Endodermal cell (in vitro differentiated cells): ENCODE measurements at regions not wholly inside any gene's neighbourhood (a gene's known extent, or its start where the extent isn't known, plus 50 kb on each side); places are given as distances from the start of the nearest gene placed in this dataset.

Experiments
- DNase-seq: peaks from one replicate; pipeline ENCODE4 v3.0.0-alpha.2; 2017
- H3K27ac ChIP-seq: 2 replicates; pipeline ENCODE4 v1.5.1; 2013; ENCODE audit warnings: mild to moderate bottlenecking, low read depth, low read length, moderate library complexity
- H3K27me3 ChIP-seq: 2 replicates; pipeline ENCODE4 v1.6.1; 2013; ENCODE audit warnings: mild to moderate bottlenecking, low read length, moderate library complexity; ENCODE audit not compliant: insufficient read depth, control insufficient read depth, poor library complexity, severe bottlenecking
- H3K36me3 ChIP-seq: 2 replicates; pipeline ENCODE4 v1.7.0; 2013; ENCODE audit warnings: mild to moderate bottlenecking, low read length, moderate library complexity; ENCODE audit not compliant: control insufficient read depth, insufficient read depth
- H3K4me1 ChIP-seq: one replicate; pipeline ENCODE4 v1.7.0; 2013; ENCODE audit warnings: low read length; ENCODE audit not compliant: control insufficient read depth, insufficient read depth
- H3K4me3 ChIP-seq: 2 replicates; pipeline ENCODE4 v1.5.1; 2013; ENCODE audit warnings: mild to moderate bottlenecking, low read length, moderate library complexity
- H3K9ac ChIP-seq: 2 replicates; pipeline ENCODE4 v1.6.1; 2013; ENCODE audit warnings: mild to moderate bottlenecking, low read length, moderate library complexity; ENCODE audit not compliant: poor library complexity, severe bottlenecking; ENCODE audit errors: extremely low read depth
- H3K9me3 ChIP-seq: 2 replicates; pipeline ENCODE4 v1.6.1; 2013; ENCODE audit warnings: mild to moderate bottlenecking, low read length, moderate library complexity; ENCODE audit not compliant: control insufficient read depth
- H3K27ac Mint-ChIP-seq: 2 replicates; pipeline ENCODE4 v1.8.0; 2020; ENCODE audit warnings: mixed read lengths
- H3K27me3 Mint-ChIP-seq: 2 replicates; pipeline ENCODE4 v1.8.0; 2021; ENCODE audit warnings: mild to moderate bottlenecking, mixed read lengths; ENCODE audit not compliant: insufficient read depth
- H3K36me3 Mint-ChIP-seq: 2 replicates; pipeline ENCODE4 v1.8.0; 2020; ENCODE audit warnings: low read depth, mixed read lengths
- H3K4me1 Mint-ChIP-seq: 2 replicates; pipeline ENCODE4 v1.8.0; 2020; ENCODE audit warnings: mixed read lengths
- H3K4me3 Mint-ChIP-seq: 2 replicates; pipeline ENCODE4 v1.8.0; 2020; ENCODE audit warnings: mild to moderate bottlenecking, moderate library complexity, mixed read lengths
- H3K9me3 Mint-ChIP-seq: 2 replicates; pipeline ENCODE4 v1.8.0; 2020; ENCODE audit warnings: mild to moderate bottlenecking, mixed read lengths
- WGBS, 2 experiments: methylation state at CpG; one replicate each; pipeline versions ENCODE4 v1.1.5 to v1.1.7; 2013; ENCODE audit warnings: missing lambda C conversion rate in 2 of 2, mixed read lengths in 1 of 2; ENCODE audit not compliant: insufficient coverage in 1 of 2, insufficient read length in 1 of 2; 5-methylcytosine and 5-hydroxymethylcytosine counted together
- TF ChIP-seq, protein P1 (sequence below): fragments of 200-600 bp; sonication (generic); conservative IDR thresholded peaks from 2 replicates; pipeline ENCODE4 v1.5.0; 2021; ENCODE audit warnings: antibody characterized with exemption, mild to moderate bottlenecking

DNA sequence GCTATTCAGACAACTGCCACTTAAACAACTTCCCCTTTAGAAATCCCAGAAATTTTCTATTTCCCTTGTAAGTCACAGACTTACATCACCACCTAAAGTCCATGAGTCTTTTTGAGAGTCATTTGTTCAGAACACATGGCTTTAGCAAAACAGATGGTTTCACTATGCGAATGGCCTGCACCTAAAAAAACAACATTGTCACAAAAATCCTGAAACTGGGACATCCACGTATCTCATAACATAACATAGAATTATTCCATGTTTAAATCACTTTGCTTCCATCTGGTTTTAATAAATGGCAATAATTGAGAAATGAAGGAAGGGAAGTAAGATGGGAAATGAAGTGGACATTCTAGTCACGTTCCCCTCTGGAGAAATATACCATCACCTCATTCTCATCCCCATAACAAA lies 155.3 kb upstream of the EDNRA start:
- Histone ChIP-seq H3K9me3 (no peaks in the 10 kb centered on the region), H3K27ac (no peak overlapping the region), H3K36me3 (no peaks in the 10 kb centered on the region), H3K4me3 (no peak overlapping the region), H3K27me3 (no peaks in the 10 kb centered on the region), H3K9ac (no peak overlapping the region), H3K4me1 (peaks cover 3% of the 10 kb centered on the region)
- 80 to 92% methylated on average over 1 to 3 of the region's 3 CpGs for WGBS, 2 experiments
- Mint-ChIP-seq H3K4me1 (peaks cover 4% of the 10 kb centered on the region), H3K4me3 (no peak overlapping the region), H3K27me3 (no peaks in the 10 kb centered on the region), H3K27ac (no peak overlapping the region), H3K36me3 (no peaks in the 10 kb centered on the region), H3K9me3 (peaks cover 2% of the 10 kb centered on the region)
- DNase-seq: no peak
- TF ChIP-seq, protein P1, sequence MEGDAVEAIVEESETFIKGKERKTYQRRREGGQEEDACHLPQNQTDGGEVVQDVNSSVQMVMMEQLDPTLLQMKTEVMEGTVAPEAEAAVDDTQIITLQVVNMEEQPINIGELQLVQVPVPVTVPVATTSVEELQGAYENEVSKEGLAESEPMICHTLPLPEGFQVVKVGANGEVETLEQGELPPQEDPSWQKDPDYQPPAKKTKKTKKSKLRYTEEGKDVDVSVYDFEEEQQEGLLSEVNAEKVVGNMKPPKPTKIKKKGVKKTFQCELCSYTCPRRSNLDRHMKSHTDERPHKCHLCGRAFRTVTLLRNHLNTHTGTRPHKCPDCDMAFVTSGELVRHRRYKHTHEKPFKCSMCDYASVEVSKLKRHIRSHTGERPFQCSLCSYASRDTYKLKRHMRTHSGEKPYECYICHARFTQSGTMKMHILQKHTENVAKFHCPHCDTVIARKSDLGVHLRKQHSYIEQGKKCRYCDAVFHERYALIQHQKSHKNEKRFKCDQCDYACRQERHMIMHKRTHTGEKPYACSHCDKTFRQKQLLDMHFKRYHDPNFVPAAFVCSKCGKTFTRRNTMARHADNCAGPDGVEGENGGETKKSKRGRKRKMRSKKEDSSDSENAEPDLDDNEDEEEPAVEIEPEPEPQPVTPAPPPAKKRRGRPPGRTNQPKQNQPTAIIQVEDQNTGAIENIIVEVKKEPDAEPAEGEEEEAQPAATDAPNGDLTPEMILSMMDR: no peak

DNA sequence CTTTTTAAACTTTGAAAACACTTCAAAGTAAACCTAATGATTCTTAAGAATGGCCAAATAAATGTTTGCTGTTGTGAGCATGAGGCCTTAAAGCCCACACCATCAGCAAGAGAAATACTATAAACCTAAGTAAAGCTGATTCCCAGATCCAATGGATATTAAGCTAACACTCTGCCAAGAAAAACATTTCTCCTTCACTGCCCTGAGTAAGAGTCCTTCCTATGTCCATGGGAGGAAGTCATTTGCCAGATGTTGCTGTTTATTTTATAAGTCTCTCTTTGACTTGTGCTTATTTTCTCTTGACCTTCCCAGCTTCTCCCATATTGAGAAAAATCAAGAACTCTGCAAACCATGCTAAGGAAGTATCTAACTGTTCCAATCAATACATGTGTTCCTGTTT lies 154.3 kb upstream of the EDNRA start:
- H3K36me3 ChIP-seq: no peaks in the 10 kb centered on the region
- no peak overlapping the region for H3K4me3 Mint-ChIP-seq
- no peaks in the 10 kb centered on the region for H3K36me3 Mint-ChIP-seq
- no peak overlapping the region for H3K27ac ChIP-seq
- TF ChIP-seq, protein P1: no peak
- no peak overlapping the region for H3K27ac Mint-ChIP-seq
- H3K27me3 Mint-ChIP-seq: no peaks in the 10 kb centered on the region
- H3K4me1 Mint-ChIP-seq: peaks cover 4% of the 10 kb centered on the region
- no peaks in the 10 kb centered on the region for H3K9me3 ChIP-seq
- H3K9me3 Mint-ChIP-seq: peaks cover 2% of the 10 kb centered on the region
- DNase-seq: no peak
- H3K27me3 ChIP-seq: no peaks in the 10 kb centered on the region
- no peak overlapping the region for H3K9ac ChIP-seq
- H3K4me3 ChIP-seq: no peak overlapping the region
- H3K4me1 ChIP-seq: peaks cover 3% of the 10 kb centered on the region

- Histone ChIP-seq H3K9me3 (no peaks in the 10 kb centered on the region), H3K9ac (no peak overlapping the region), H3K4me1 (peaks cover 3% of the 10 kb centered on the region), H3K27me3 (no peaks in the 10 kb centered on the region), H3K27ac (no peak overlapping the region), H3K4me3 (no peak overlapping the region), H3K36me3 (no peaks in the 10 kb centered on the region)
- no peak overlapping the region for H3K27ac Mint-ChIP-seq
- 94 to 100% methylated on average over 2 of the region's 2 CpGs for WGBS, 2 experiments
- peaks cover 4% of the 10 kb centered on the region for H3K4me1 Mint-ChIP-seq
- no peak for DNase-seq
- TF ChIP-seq, protein P1: no peak
- no peak overlapping the region for H3K4me3 Mint-ChIP-seq
- H3K27me3 Mint-ChIP-seq: no peaks in the 10 kb centered on the region
- H3K9me3 Mint-ChIP-seq: peaks cover under 1% of the 10 kb centered on the region
- no peaks in the 10 kb centered on the region for H3K36me3 Mint-ChIP-seq
Measured at GRCh38 chr4:147327322-147327721, 153.6 kb upstream of the EDNRA start.
